Fibroblast of the aortic adventitia (primary cell): ENCODE measurements at regions not wholly inside any gene's neighbourhood (a gene's known extent, or its start where the extent isn't known, plus 50 kb on each side); places are given as distances from the start of the nearest gene placed in this dataset.

ENCODE experiments used
- DNase-seq: peaks from one replicate; pipeline ENCODE4 v3.0.0-alpha.2; 2010; ENCODE audit warnings: low read depth
- H3K4me3 ChIP-seq: 2 replicates; pipeline ENCODE4 v1.5.1; 2011; ENCODE audit warnings: low read depth, mild to moderate bottlenecking, control low read depth, low read length, moderate library complexity
- TF ChIP-seq, protein P1 (sequence below): IDR thresholded peaks from 2 replicates; pipeline ENCODE4 v1.5.1; 2011; ENCODE audit warnings: mild to moderate bottlenecking, low read length, control low read depth, inconsistent platforms; ENCODE audit not compliant: insufficient read depth

GRCh38 chr15:95916568-95916967, 413.9 kb upstream of the NR2F2 start:
- DNase-seq: no peak
- H3K4me3 ChIP-seq: no peak overlapping the region
- TF ChIP-seq, protein P1, sequence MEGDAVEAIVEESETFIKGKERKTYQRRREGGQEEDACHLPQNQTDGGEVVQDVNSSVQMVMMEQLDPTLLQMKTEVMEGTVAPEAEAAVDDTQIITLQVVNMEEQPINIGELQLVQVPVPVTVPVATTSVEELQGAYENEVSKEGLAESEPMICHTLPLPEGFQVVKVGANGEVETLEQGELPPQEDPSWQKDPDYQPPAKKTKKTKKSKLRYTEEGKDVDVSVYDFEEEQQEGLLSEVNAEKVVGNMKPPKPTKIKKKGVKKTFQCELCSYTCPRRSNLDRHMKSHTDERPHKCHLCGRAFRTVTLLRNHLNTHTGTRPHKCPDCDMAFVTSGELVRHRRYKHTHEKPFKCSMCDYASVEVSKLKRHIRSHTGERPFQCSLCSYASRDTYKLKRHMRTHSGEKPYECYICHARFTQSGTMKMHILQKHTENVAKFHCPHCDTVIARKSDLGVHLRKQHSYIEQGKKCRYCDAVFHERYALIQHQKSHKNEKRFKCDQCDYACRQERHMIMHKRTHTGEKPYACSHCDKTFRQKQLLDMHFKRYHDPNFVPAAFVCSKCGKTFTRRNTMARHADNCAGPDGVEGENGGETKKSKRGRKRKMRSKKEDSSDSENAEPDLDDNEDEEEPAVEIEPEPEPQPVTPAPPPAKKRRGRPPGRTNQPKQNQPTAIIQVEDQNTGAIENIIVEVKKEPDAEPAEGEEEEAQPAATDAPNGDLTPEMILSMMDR: no peak

DNA sequence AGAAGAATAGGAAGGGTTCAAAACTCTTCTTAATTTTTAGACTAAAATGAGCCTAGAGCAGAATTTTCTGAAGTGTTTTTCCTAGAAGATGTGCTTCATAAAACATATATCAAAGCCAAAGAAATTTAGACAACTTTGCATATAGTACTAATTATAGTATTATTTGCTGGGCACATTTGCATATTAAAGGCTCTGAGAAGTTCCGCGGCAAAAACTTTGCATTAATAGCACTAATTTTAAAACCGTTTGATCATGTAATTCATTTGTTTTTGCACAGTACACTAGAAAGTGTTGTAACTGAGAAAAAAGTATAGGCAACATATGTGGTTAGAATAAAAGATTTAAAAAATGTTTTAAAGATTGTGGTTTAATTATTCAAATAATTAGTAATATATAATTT, 412.0 kb upstream of the NR2F2 start:
- no peak for DNase-seq
- no peak overlapping the region for H3K4me3 ChIP-seq
- TF ChIP-seq, protein P1: no peak

DNA sequence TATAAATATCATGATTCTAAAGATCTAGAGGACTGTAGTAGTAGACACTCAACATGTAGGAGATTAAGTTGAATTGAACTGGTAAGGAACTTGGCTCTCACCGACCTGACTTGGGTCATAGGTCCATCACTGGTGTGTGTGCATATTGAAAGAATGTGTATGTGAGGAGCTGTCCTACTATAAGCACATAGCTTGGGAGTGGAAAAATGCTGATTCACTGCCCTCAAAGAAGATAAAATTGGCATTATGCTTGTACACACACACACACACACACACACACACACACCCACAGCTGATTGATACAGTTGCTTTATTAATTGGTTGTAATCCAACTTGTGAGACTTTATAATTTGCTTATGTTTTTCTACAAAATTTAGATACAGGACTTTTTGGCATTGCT, 411.0 kb upstream of the NR2F2 start:
- H3K4me3 ChIP-seq: no peak overlapping the region
- TF ChIP-seq, protein P1: no peak
- DNase-seq: peak; percentile 7

DNA sequence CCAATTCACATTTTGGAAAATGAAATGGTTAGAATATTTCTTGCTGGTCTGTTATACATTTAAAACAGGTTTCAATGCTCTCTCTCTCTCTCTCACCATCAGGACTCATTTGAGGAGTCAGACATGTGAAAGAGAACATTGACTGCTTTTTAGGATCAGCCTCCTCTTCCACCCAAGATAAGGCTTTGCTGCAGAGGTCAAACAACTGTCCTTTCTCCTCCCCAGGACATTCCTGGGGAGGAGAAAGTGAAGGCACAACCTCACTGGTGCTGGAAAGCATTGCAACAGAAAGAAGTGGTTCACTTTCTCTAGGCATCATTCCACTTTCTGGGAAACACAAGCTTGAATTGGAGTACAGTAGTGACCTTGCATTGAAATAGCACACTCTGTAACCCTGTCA, 409.1 kb upstream of the NR2F2 start:
- no peak overlapping the region for H3K4me3 ChIP-seq
- no peak for DNase-seq
- TF ChIP-seq, protein P1: no peak

DNA sequence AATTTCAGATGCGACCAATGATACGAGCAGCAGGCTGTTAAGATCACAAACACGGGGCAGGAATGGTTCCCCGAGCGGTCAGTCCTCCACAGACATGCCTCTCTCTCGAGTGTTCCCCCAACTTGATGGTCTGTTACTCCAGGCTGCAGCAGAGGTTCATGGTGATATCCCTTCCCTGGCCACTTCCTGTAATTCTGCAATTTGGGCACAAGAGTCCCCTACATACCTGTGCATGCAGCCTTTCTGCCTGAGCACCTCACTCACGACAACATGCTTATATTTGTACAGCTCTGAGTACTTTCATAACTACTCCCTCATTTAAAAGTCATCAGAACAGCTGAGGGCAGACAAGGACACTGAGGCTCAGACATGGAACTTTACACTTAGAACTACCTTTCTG, 408.1 kb upstream of the NR2F2 start:
- H3K4me3 ChIP-seq: no peak overlapping the region
- TF ChIP-seq, protein P1: no peak
- DNase-seq: no peak

- TF ChIP-seq, protein P1: no peak
- H3K4me3 ChIP-seq: no peak overlapping the region
- no peak for DNase-seq
These were observed 406.7 kb upstream of the NR2F2 start for GRCh38 chr15:95923792-95924191.

DNA sequence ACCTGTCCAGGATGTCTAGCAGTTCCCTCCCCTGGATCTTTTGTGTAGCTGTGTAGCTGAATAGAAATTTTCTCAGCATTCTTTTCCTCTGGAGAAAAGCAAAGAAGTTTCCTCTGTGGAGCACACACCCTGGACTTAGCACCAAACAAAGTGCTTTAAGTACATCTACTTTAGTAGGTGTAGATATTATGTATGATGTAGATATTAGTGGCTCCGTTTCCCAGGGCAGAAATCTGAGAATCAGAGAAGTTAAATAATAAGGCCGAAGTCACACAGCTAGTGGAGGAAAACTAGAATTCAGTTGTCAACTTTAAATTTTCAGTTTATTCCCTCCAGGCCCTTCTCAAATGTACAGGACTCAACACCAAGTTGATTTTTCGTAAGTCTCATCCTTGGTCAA, 401.7 kb upstream of the NR2F2 start:
- TF ChIP-seq, protein P1: no peak
- no peak overlapping the region for H3K4me3 ChIP-seq
- DNase-seq: no peak
